CD4-positive, alpha-beta T cell treated with Interleukin-15 for 1 hour (primary cell): ENCODE measurements at regions not wholly inside any gene's neighbourhood (a gene's known extent, or its start where the extent isn't known, plus 50 kb on each side); places are given as distances from the start of the nearest gene placed in this dataset.
A peak's percentile ranks its signal among the peaks of the same experiment; 100 is the strongest.

ENCODE experiments used
- DNase-seq: peaks from one replicate; pipeline ENCODE4 v3.0.0-alpha.2; 2020

- no peak for DNase-seq
These were observed 316.2 kb upstream of the THSD7B start for GRCh38 chr2:136448986-136449780.

- DNase-seq: no peak
These were observed 316.9 kb upstream of the THSD7B start for GRCh38 chr2:136448432-136448831.

GRCh38 chr2:136444323-136444722 lies 321.0 kb upstream of the THSD7B start:
- no peak for DNase-seq

GRCh38 chr2:136443661-136444060 lies 321.7 kb upstream of the THSD7B start:
- DNase-seq: no peak

GRCh38 chr2:136441979-136442714 lies 323.2 kb upstream of the THSD7B start:
- no peak for DNase-seq

- no peak for DNase-seq
These were observed 321.2 kb upstream of the CXCR4 start for GRCh38 chr2:136439064-136439676.

- DNase-seq: no peak
These were observed 319.5 kb upstream of the CXCR4 start for GRCh38 chr2:136437461-136437860.

- DNase-seq: no peak
These were observed 319.0 kb upstream of the CXCR4 start for GRCh38 chr2:136436936-136437335.

GRCh38 chr2:136434251-136434715 lies 316.3 kb upstream of the CXCR4 start:
- DNase-seq: no peak

- DNase-seq: no peak
These were observed 315.3 kb upstream of the CXCR4 start for GRCh38 chr2:136433261-136433660.

- no peak for DNase-seq
These were observed 306.2 kb upstream of the CXCR4 start for GRCh38 chr2:136424112-136424511.

GRCh38 chr2:136423516-136423996 lies 305.6 kb upstream of the CXCR4 start:
- DNase-seq: peak; percentile 75

GRCh38 chr2:136422512-136422911 lies 304.6 kb upstream of the CXCR4 start:
- DNase-seq: no peak

GRCh38 chr2:136420346-136420745 lies 302.4 kb upstream of the CXCR4 start:
- DNase-seq: no peak

GRCh38 chr2:136411946-136412345 lies 294.0 kb upstream of the CXCR4 start:
- no peak for DNase-seq

- DNase-seq: no peak
These were observed 292.7 kb upstream of the CXCR4 start for GRCh38 chr2:136410673-136411072.

GRCh38 chr2:136408795-136409194 lies 290.8 kb upstream of the CXCR4 start:
- no peak for DNase-seq

GRCh38 chr2:136407952-136408318 lies 290.0 kb upstream of the CXCR4 start:
- DNase-seq: no peak

GRCh38 chr2:136407117-136407951 lies 289.4 kb upstream of the CXCR4 start:
- DNase-seq: no peak

- no peak for DNase-seq
These were observed 287.0 kb upstream of the CXCR4 start for GRCh38 chr2:136404925-136405324.

- DNase-seq: no peak
These were observed 286.2 kb upstream of the CXCR4 start for GRCh38 chr2:136404176-136404575.

- no peak for DNase-seq
These were observed 284.3 kb upstream of the CXCR4 start for GRCh38 chr2:136402281-136402680.
